ENCODE measurements at regions not wholly inside any gene's neighbourhood (a gene's known extent, or its start where the extent isn't known, plus 50 kb on each side); places are given as distances from the start of the nearest gene placed in this dataset.

DNA sequence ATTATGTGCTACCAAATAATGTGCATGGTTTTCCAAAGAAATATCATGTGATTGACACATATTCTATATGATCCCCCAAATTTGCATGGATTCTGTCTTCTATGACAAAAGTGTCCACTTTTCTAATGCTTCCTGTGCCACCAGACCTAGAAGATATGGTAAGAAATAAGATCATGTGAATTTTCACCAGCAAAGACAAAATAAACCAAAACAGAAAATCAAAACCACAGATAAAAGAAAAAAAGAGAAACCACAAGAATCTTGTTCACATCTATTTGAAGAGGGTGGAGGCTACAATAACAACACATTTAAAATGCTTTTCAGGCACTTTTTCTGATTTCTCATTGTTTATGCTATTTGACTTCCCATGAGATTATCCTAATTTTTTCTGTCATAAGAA is 303.4 kb downstream of the DIPK2A start:
- TF ChIP-seq, protein P1, sequence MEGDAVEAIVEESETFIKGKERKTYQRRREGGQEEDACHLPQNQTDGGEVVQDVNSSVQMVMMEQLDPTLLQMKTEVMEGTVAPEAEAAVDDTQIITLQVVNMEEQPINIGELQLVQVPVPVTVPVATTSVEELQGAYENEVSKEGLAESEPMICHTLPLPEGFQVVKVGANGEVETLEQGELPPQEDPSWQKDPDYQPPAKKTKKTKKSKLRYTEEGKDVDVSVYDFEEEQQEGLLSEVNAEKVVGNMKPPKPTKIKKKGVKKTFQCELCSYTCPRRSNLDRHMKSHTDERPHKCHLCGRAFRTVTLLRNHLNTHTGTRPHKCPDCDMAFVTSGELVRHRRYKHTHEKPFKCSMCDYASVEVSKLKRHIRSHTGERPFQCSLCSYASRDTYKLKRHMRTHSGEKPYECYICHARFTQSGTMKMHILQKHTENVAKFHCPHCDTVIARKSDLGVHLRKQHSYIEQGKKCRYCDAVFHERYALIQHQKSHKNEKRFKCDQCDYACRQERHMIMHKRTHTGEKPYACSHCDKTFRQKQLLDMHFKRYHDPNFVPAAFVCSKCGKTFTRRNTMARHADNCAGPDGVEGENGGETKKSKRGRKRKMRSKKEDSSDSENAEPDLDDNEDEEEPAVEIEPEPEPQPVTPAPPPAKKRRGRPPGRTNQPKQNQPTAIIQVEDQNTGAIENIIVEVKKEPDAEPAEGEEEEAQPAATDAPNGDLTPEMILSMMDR (IDR thresholded peaks at IDR 0.05) = no peak
- no peak for TF ChIP-seq POLR2A (IDR thresholded peaks at IDR 0.05)

Measured in tibial nerve (tissue), 3 donors.